Parathyroid adenoma (tissue), 2 donors: ENCODE measurements at regions not wholly inside any gene's neighbourhood (a gene's known extent, or its start where the extent isn't known, plus 50 kb on each side); places are given as distances from the start of the nearest gene placed in this dataset.

ENCODE experiments used
- H2AFZ ChIP-seq: fragments of 300-600 bp; sonication (generic); one replicate; pipeline ENCODE4 v1.7.0; 2017; ENCODE audit warnings: antibody characterized with exemption, mild to moderate bottlenecking
- H3K27ac ChIP-seq: fragments of 300-600 bp; sonication (generic); one replicate; pipeline ENCODE4 v1.7.0; 2017
- H3K27me3 ChIP-seq: fragments of 300-600 bp; sonication (generic); one replicate; pipeline ENCODE4 v1.7.0; 2017; ENCODE audit warnings: low read length; ENCODE audit not compliant: control insufficient read depth, insufficient read depth
- H3K36me3 ChIP-seq: fragments of 300-600 bp; sonication (generic); one replicate; pipeline ENCODE4 v1.7.0; 2017; ENCODE audit warnings: low read length; ENCODE audit not compliant: control insufficient read depth, insufficient read depth
- H3K4me1 ChIP-seq: fragments of 300-600 bp; sonication (generic); one replicate; pipeline ENCODE4 v1.7.0; 2017; ENCODE audit warnings: control low read depth
- H3K4me2 ChIP-seq: fragments of 300-600 bp; sonication (generic); one replicate; pipeline ENCODE4 v1.7.0; 2017; ENCODE audit warnings: low read length
- H3K4me3 ChIP-seq: fragments of 300-600 bp; sonication (generic); one replicate; pipeline ENCODE4 v1.7.0; 2017; ENCODE audit warnings: low read depth, low read length
- H3K79me2 ChIP-seq: fragments of 300-600 bp; sonication (generic); one replicate; pipeline ENCODE4 v1.7.0; 2017; ENCODE audit warnings: control low read depth
- H3K9ac ChIP-seq: fragments of 300-600 bp; sonication (generic); one replicate; pipeline ENCODE4 v1.7.0; 2017; ENCODE audit warnings: mild to moderate bottlenecking
- H3K9me3 ChIP-seq: fragments of 300-600 bp; sonication (generic); one replicate; pipeline ENCODE4 v1.7.0; 2017; ENCODE audit warnings: low read length; ENCODE audit not compliant: control insufficient read depth
- TF ChIP-seq, protein P1 (sequence below): fragments of 300-600 bp; sonication (generic); IDR thresholded peaks from one replicate; pipeline ENCODE4 v1.7.0; 2017; ENCODE audit warnings: antibody characterized with exemption, mild to moderate bottlenecking
- donor health status: primary hyperparathyroidism.

DNA sequence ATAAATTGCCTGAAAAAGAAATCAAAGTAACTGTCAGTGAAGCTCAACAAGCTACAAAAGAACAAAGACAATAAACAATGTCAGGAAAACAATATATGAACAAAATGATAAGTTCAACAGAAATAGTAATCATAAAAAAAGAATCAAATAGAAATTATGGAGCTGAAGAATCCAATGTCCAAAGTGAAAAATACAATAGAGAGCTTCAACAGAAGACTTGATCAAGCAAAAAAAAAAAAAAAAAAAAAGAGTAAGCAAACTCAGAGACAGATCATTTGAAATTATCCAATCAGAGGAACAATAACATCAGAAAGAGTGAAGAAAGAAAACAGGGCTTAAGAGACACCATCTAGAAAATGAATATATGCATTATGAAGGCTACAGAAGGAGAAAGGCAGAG, 251.4 kb upstream of the SAMSN1 start:
- Histone ChIP-seq H3K4me2 (no peak overlapping the region), H3K9me3 (no peaks in the 10 kb centered on the region)
- TF ChIP-seq, protein P1, sequence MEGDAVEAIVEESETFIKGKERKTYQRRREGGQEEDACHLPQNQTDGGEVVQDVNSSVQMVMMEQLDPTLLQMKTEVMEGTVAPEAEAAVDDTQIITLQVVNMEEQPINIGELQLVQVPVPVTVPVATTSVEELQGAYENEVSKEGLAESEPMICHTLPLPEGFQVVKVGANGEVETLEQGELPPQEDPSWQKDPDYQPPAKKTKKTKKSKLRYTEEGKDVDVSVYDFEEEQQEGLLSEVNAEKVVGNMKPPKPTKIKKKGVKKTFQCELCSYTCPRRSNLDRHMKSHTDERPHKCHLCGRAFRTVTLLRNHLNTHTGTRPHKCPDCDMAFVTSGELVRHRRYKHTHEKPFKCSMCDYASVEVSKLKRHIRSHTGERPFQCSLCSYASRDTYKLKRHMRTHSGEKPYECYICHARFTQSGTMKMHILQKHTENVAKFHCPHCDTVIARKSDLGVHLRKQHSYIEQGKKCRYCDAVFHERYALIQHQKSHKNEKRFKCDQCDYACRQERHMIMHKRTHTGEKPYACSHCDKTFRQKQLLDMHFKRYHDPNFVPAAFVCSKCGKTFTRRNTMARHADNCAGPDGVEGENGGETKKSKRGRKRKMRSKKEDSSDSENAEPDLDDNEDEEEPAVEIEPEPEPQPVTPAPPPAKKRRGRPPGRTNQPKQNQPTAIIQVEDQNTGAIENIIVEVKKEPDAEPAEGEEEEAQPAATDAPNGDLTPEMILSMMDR: no peak

DNA sequence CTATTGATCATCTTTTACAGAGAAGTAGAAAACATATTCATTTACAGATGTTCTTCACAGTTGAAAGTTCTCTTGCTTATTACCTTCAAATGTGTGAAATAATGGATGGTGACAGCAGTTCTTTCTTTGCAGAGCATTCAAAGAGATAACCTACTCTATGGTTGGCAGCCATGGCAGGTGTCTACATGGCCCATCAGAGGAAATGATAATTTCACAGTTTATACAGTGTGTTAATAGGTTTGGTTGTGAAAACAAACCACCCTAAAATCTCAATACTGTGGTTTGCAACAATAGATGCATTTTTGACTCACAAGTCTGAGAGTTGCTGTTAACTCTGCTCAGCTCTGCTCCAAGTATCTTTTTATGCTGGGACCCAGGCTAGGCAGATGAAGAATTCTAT, 241.2 kb upstream of the SAMSN1 start:
- H3K79me2 ChIP-seq: no peaks in the 10 kb centered on the region
- TF ChIP-seq, protein P1: no peak
- no peak overlapping the region for H3K4me3 ChIP-seq
- H3K27me3 ChIP-seq: no peaks in the 10 kb centered on the region
- H3K9me3 ChIP-seq: no peaks in the 10 kb centered on the region
- no peak overlapping the region for H3K27ac ChIP-seq
- H3K9ac ChIP-seq: no peak overlapping the region
- H3K4me2 ChIP-seq: no peak overlapping the region
- no peaks in the 10 kb centered on the region for H3K36me3 ChIP-seq
- no peaks in the 10 kb centered on the region for H3K4me1 ChIP-seq
- H2AFZ ChIP-seq: no peak overlapping the region

More for the DNA sequence above, 251.4 kb upstream of the SAMSN1 start:
- Histone ChIP-seq H3K27me3 (no peaks in the 10 kb centered on the region), H3K4me3 (no peak overlapping the region), H3K9ac (no peak overlapping the region), H3K36me3 (no peaks in the 10 kb centered on the region), H3K4me1 (no peaks in the 10 kb centered on the region), H2AFZ (no peak overlapping the region), H3K79me2 (no peaks in the 10 kb centered on the region), H3K27ac (no peak overlapping the region)

DNA sequence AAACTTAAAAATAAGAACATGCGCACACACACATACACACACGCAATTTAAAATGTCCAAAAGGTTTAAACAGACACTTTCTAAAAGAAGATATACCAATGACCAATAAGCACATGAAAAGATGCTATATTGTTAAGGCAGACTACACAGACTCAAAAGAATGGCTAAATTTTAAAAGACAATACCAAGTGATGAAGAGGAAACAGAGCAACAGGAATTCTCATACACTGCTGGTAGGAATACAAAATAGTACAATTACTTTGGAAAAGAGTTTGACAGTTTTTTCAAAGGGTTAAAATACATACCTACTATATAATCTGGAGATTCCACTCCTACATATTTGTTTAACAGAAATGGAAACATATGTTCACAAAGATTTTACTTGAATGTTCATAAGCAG, 239.6 kb upstream of the SAMSN1 start:
- H3K79me2 ChIP-seq: no peaks in the 10 kb centered on the region
- no peak overlapping the region for H3K9ac ChIP-seq
- H3K4me2 ChIP-seq: no peak overlapping the region
- TF ChIP-seq, protein P1: no peak
- no peaks in the 10 kb centered on the region for H3K9me3 ChIP-seq
- H3K27me3 ChIP-seq: no peaks in the 10 kb centered on the region
- H3K4me3 ChIP-seq: no peak overlapping the region
- no peak overlapping the region for H3K27ac ChIP-seq
- H3K36me3 ChIP-seq: no peaks in the 10 kb centered on the region
- H3K4me1 ChIP-seq: no peaks in the 10 kb centered on the region
- no peak overlapping the region for H2AFZ ChIP-seq

DNA sequence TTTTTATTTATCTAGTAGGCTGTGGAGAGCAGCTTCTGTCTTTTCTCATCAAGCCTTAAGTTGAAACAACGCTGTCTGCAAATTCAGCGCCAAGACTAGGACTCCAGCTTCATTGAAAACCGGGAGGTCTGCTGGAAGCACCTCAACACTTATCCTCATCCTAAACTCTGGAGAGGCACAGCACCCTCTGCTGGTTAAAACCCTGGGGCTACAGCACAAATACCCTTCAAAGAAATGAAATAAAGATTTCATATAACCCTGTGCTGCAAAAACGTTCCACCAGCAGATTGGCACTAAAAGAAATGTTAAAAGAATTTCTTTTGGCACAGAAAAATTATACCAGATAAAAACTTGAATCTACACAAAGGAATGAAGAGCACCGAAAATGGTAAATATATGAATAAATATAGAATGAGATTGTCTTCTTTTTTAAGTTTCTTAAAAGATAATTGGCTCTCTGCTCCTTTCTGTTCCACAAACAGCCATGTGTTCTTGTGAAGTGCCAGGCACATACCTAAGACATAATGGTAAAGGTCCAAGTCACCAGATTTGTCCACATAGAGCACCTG, 227.7 kb upstream of the SAMSN1 start:
- Histone ChIP-seq H2AFZ (no peak overlapping the region), H3K4me1 (no peaks in the 10 kb centered on the region), H3K9me3 (no peaks in the 10 kb centered on the region), H3K27me3 (no peaks in the 10 kb centered on the region), H3K9ac (no peak overlapping the region), H3K36me3 (no peaks in the 10 kb centered on the region), H3K27ac (no peak overlapping the region), H3K4me2 (no peak overlapping the region), H3K4me3 (no peak overlapping the region), H3K79me2 (no peaks in the 10 kb centered on the region)
- TF ChIP-seq, protein P1: no peak

DNA sequence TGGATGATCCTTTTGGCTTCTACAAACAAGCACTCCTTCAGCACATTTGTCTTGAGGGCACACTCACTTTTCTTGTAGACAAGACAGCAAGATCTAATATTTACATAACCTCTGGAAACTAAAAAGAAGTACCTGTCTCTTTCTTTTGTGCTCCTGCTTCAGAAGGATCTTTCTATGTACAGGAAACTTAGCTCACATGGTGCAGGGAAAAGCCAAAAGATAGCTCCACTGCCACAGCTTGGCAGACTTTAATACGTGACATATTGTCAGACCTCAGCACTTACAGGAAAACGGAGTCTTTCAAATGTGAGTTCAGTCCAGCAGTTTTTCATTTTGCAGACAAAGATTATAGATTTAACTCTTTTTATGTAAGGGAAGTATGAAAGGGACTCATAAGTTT, 225.5 kb upstream of the SAMSN1 start:
- no peaks in the 10 kb centered on the region for H3K27me3 ChIP-seq
- no peaks in the 10 kb centered on the region for H3K36me3 ChIP-seq
- no peaks in the 10 kb centered on the region for H3K4me1 ChIP-seq
- H3K79me2 ChIP-seq: no peaks in the 10 kb centered on the region
- H3K27ac ChIP-seq: no peak overlapping the region
- H3K4me2 ChIP-seq: no peak overlapping the region
- no peak overlapping the region for H3K4me3 ChIP-seq
- no peak overlapping the region for H2AFZ ChIP-seq
- TF ChIP-seq, protein P1: no peak
- no peak overlapping the region for H3K9ac ChIP-seq
- no peaks in the 10 kb centered on the region for H3K9me3 ChIP-seq
